AG09319 (cell line): ENCODE measurements at regions not wholly inside any gene's neighbourhood (a gene's known extent, or its start where the extent isn't known, plus 50 kb on each side); places are given as distances from the start of the nearest gene placed in this dataset.

Source experiments
- DNase-seq: peaks from one replicate; pipeline ENCODE4 v3.0.0-alpha.2; 2010; ENCODE audit warnings: low read depth; ENCODE audit errors: extremely low read depth
- CTCF ChIP-seq: IDR thresholded peaks from 2 replicates; pipeline ENCODE4 v1.5.1; 2011; ENCODE audit warnings: low read depth, mild to moderate bottlenecking, inconsistent platforms, low read length, moderate library complexity

GRCh38 chr6:159642995-159643394 is 50.0 kb downstream of the SOD2 start:
- TF ChIP-seq CTCF = no peak
- no peak for DNase-seq

GRCh38 chr6:159642481-159642880 is 50.6 kb downstream of the SOD2 start:
- TF ChIP-seq CTCF = no peak
- DNase-seq = no peak

- no peak for TF ChIP-seq CTCF
- DNase-seq = no peak
These were observed 52.1 kb downstream of the SOD2 start for GRCh38 chr6:159640722-159641482.

- TF ChIP-seq CTCF = no peak
- no peak for DNase-seq
These were observed 52.7 kb downstream of the SOD2 start for GRCh38 chr6:159640322-159640721.

- TF ChIP-seq CTCF = no peak
- DNase-seq = no peak
These were observed 53.3 kb downstream of the SOD2 start for GRCh38 chr6:159639721-159640120.

GRCh38 chr6:159633196-159633595 is 59.8 kb downstream of the SOD2 start:
- DNase-seq = no peak
- peak; percentile 29 for TF ChIP-seq CTCF

GRCh38 chr6:159631886-159632285 is 61.2 kb downstream of the SOD2 start:
- no peak for TF ChIP-seq CTCF
- DNase-seq = no peak
